Activated CD4-positive, alpha-beta T cell treated with anti-CD3 and anti-CD28 coated beads, Interleukin-2, amount 10 ng/mL, durations not matched to agents 24 days and 14 days (primary cell): ENCODE measurements at regions not wholly inside any gene's neighbourhood (a gene's known extent, or its start where the extent isn't known, plus 50 kb on each side); places are given as distances from the start of the nearest gene placed in this dataset.

Experiments
- DNase-seq: peaks from one replicate; pipeline ENCODE4 v3.0.0; 2022
- H3K27ac Mint-ChIP-seq: one replicate; pipeline ENCODE4 v1.8.0; 2022; ENCODE audit warnings: mild to moderate bottlenecking, mixed read lengths
- H3K27me3 Mint-ChIP-seq: one replicate; pipeline ENCODE4 v1.8.0; 2022; ENCODE audit warnings: mixed read lengths
- H3K36me3 Mint-ChIP-seq: one replicate; pipeline ENCODE4 v1.8.0; 2022; ENCODE audit warnings: low read depth, mild to moderate bottlenecking, mixed read lengths
- H3K4me1 Mint-ChIP-seq: one replicate; pipeline ENCODE4 v1.8.0; 2021; ENCODE audit warnings: mixed read lengths
- H3K4me3 Mint-ChIP-seq: one replicate; pipeline ENCODE4 v1.8.0; 2022; ENCODE audit warnings: mild to moderate bottlenecking, moderate library complexity, mixed read lengths
- H3K9me3 Mint-ChIP-seq: one replicate; pipeline ENCODE4 v1.8.0; 2021; ENCODE audit warnings: mixed read lengths
- intact Hi-C: fragments of 100-400 bp; cut with micrococcal nuclease; formaldehyde crosslinking; loops from one replicate; pipeline ENCODE4 v1.15.1; 2023

DNA sequence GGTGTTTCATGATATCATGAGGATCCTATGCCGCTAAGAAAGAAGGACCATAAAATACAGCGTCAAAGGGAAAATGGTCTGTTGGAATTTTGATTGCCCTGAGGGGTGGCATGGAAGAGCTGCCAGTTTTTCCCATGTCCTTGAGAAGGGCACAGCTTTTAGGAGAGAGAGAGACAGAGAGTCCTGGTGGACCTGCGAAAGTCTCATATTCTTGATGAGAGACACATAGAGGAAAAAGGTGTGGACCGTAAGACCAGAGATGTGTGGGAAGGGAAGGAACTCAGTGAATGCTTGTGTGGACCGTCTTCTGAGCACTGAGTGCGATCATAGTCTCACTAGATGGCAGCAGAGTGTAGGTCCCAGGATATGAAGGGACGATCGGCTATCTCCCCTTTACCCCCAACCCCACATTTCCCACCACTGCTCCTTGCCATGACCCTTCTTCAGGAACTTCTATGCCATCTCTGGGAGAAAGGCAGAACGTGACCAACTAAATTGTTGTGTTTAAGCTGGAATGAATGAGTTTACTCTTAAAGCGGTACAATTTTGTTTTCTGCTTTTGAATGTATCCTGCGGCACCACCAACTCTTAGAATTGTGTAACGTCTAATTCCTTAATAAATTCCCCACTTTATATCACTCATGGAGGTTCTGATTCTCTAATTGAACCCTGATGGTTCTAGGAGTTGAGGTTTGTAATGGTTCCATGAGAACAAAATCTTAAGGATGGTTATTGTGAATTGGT is 117.7 kb downstream of the CTH start:
- intact Hi-C loops: loop anchor here (1.0 kb wide), 1 partner anchor 522 kb away; no protein-coding TSS in a partner anchor
- DNase-seq: peak; percentile 61
- Mint-ChIP-seq H3K27me3 (peaks cover 28% of the 10 kb centered on the region), H3K4me1 (peaks cover 2% of the 10 kb centered on the region), H3K36me3 (no peaks in the 10 kb centered on the region), H3K27ac (no peak overlapping the region), H3K4me3 (no peak overlapping the region), H3K9me3 (no peaks in the 10 kb centered on the region)

- Mint-ChIP-seq H3K36me3 (no peaks in the 10 kb centered on the region), H3K4me1 (no peaks in the 10 kb centered on the region), H3K9me3 (no peaks in the 10 kb centered on the region), H3K4me3 (no peak overlapping the region), H3K27me3 (peaks cover 16% of the 10 kb centered on the region), H3K27ac (no peak overlapping the region)
- no peak for DNase-seq
- intact Hi-C loops: no loop called here
These were observed 125.8 kb downstream of the CTH start for GRCh38 chr1:70536708-70537366.

DNA sequence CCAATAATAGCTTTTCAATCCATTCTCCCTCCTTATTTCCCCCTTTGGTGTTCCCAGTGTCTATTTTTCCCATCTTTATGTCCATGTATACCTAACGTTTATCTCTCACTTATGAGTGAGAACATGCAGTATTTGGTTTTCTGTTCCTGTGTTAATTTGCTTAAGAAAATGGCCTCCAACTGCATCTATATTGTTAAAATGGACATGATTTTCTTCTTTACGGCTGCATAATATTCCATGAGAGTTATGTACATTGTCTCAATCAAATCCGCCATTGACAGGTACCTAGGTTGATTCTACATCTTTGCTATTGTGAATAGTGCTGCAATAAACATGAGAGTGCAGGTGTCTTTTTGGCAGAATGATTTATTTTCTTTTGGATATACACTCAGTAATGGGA is 126.7 kb downstream of the CTH start:
- Mint-ChIP-seq H3K36me3 (no peaks in the 10 kb centered on the region), H3K9me3 (no peaks in the 10 kb centered on the region), H3K4me1 (no peaks in the 10 kb centered on the region), H3K4me3 (no peak overlapping the region), H3K27ac (no peak overlapping the region), H3K27me3 (peaks cover 16% of the 10 kb centered on the region)
- intact Hi-C loops: no loop called here
- DNase-seq: no peak

DNA sequence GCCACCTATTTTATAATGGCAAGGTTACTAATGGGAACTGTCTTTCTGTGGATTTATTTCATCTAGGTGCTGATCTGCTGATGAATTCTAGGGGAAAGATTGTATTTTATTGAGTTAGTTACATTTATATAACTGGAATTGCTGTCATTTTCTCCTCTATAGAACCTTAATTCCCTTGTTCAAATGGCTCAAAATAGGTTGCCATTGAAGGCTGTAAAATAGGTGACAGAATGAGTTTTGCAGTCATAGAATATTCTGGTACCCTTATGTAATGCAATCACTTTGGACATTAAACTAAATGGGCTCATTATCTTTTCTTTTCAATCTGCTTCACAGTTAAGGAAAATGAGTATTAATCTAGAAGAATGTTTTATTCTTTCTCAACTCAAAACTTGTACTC is 131.0 kb downstream of the CTH start:
- Mint-ChIP-seq H3K27me3 (peaks cover 7% of the 10 kb centered on the region), H3K4me1 (no peaks in the 10 kb centered on the region), H3K9me3 (no peaks in the 10 kb centered on the region), H3K27ac (no peak overlapping the region), H3K36me3 (no peaks in the 10 kb centered on the region), H3K4me3 (no peak overlapping the region)
- no peak for DNase-seq
- intact Hi-C loops: no loop called here

GRCh38 chr1:70542856-70543255 is 131.8 kb downstream of the CTH start:
- DNase-seq: no peak
- no peaks in the 10 kb centered on the region for H3K4me1 Mint-ChIP-seq
- H3K9me3 Mint-ChIP-seq: no peaks in the 10 kb centered on the region
- no peak overlapping the region for H3K4me3 Mint-ChIP-seq
- peaks cover 6% of the 10 kb centered on the region for H3K27me3 Mint-ChIP-seq
- intact Hi-C loops: no loop called here
- H3K27ac Mint-ChIP-seq: no peak overlapping the region
- H3K36me3 Mint-ChIP-seq: no peaks in the 10 kb centered on the region

GRCh38 chr1:70546726-70547125 is 135.7 kb downstream of the CTH start:
- Mint-ChIP-seq H3K4me3 (no peak overlapping the region), H3K9me3 (no peaks in the 10 kb centered on the region), H3K36me3 (no peaks in the 10 kb centered on the region), H3K27me3 (no peaks in the 10 kb centered on the region), H3K4me1 (no peaks in the 10 kb centered on the region), H3K27ac (no peak overlapping the region)
- intact Hi-C loops: no loop called here
- no peak for DNase-seq

DNA sequence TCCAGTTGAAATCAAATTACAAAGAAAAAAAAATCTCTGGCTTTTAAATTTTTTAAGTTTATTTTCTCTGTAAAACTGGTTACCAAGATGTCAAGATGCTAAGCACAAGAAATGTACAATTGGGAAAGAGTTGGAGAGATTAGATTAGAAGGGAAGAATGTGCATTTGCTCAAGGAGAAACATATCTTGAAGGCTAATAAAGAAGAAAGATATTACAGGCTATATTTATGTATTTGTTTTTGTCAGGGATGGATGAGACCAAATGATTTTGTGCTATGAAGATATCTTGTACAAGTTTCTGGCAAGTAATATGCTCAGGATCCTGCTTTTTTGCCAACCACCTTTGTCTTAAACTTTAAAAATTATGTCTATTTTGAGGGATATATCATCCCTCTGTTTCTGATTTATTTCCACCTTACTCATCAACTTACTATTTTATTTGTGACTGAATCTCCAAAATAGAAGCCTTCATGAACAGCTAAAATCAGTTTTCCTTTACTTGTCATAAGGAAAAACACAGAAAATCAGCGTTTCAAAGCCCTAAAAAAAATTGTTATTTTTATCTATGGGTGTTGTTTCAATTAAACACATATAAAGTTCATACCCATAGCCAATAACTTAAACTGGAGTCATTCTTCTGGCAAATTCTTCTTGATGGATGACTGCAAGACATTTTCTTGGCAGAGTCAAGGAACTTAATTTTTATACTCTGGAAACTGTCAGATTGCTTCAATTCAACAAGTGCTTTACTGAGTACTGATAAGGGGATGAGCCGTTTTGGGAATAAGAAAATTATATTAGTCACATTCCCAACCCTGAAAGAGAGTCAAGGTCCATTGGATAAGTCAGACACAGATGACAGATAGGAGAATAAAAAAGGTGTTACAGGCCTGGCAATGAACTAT is 141.8 kb downstream of the CTH start:
- no peaks in the 10 kb centered on the region for H3K9me3 Mint-ChIP-seq
- no peaks in the 10 kb centered on the region for H3K4me1 Mint-ChIP-seq
- H3K36me3 Mint-ChIP-seq: no peaks in the 10 kb centered on the region
- DNase-seq: no peak
- H3K27ac Mint-ChIP-seq: no peak overlapping the region
- no peak overlapping the region for H3K4me3 Mint-ChIP-seq
- intact Hi-C loops: no loop called here
- H3K27me3 Mint-ChIP-seq: peaks cover 8% of the 10 kb centered on the region

GRCh38 chr1:70553567-70553956 is 142.5 kb downstream of the CTH start:
- H3K4me3 Mint-ChIP-seq: no peak overlapping the region
- H3K27ac Mint-ChIP-seq: no peak overlapping the region
- no peaks in the 10 kb centered on the region for H3K9me3 Mint-ChIP-seq
- no peak for DNase-seq
- H3K36me3 Mint-ChIP-seq: no peaks in the 10 kb centered on the region
- intact Hi-C loops: no loop called here
- peaks cover 8% of the 10 kb centered on the region for H3K27me3 Mint-ChIP-seq
- no peaks in the 10 kb centered on the region for H3K4me1 Mint-ChIP-seq

GRCh38 chr1:70554341-70554740 is 143.3 kb downstream of the CTH start:
- intact Hi-C loops: no loop called here
- Mint-ChIP-seq H3K27me3 (peaks cover 8% of the 10 kb centered on the region), H3K4me1 (no peaks in the 10 kb centered on the region), H3K9me3 (no peaks in the 10 kb centered on the region), H3K36me3 (no peaks in the 10 kb centered on the region), H3K27ac (no peak overlapping the region), H3K4me3 (no peak overlapping the region)
- DNase-seq: no peak

- no peak overlapping the region for H3K27ac Mint-ChIP-seq
- H3K9me3 Mint-ChIP-seq: no peaks in the 10 kb centered on the region
- DNase-seq: no peak
- intact Hi-C loops: no loop called here
- no peaks in the 10 kb centered on the region for H3K36me3 Mint-ChIP-seq
- no peaks in the 10 kb centered on the region for H3K4me1 Mint-ChIP-seq
- H3K4me3 Mint-ChIP-seq: no peak overlapping the region
- H3K27me3 Mint-ChIP-seq: peaks cover 8% of the 10 kb centered on the region
These were observed 145.5 kb downstream of the CTH start for GRCh38 chr1:70556541-70556940.

DNA sequence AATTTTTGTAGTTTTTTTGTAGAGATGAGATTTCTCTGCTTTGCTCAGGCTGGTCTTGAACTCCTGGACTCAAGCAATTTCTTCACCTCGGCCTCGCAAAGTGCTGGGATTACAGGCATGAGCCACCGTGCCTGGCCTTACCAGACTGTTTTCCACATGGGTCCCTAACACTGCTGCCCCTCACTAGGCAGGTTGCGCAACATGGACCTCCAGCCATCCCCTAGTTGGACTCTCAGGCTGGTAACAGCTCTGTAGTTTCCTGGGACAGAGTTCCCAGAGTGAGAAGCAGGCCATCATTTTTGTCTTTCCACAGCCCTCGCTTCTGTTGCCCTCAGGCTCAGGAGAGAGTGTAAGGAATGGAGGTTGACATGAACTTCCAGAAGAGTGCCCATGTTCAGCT is 156.1 kb downstream of the CTH start:
- no peak for DNase-seq
- no peaks in the 10 kb centered on the region for H3K4me1 Mint-ChIP-seq
- H3K9me3 Mint-ChIP-seq: no peaks in the 10 kb centered on the region
- peaks cover 8% of the 10 kb centered on the region for H3K27me3 Mint-ChIP-seq
- no peak overlapping the region for H3K27ac Mint-ChIP-seq
- no peak overlapping the region for H3K4me3 Mint-ChIP-seq
- intact Hi-C loops: no loop called here
- no peaks in the 10 kb centered on the region for H3K36me3 Mint-ChIP-seq

DNA sequence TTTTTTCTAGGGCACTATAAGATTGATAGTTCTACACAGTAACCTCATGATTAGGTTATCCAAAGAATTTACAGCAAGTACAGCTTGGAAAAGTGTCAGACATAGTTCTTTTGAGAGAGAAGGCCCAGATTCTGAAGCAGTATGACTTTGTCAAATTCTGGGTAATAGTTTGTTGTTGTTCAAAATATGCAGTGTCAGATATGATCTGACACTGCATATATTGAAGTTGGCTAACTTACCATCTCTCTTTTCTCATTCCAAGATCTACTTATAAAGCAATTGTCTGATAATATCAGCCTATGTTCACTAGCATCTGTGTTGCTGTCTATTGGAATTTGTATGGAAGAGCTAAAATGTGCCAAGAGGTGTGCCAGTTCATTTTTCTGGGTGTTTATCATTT is 160.1 kb downstream of the CTH start:
- DNase-seq: no peak
- intact Hi-C loops: no loop called here
- H3K4me3 Mint-ChIP-seq: no peak overlapping the region
- H3K27ac Mint-ChIP-seq: no peak overlapping the region
- no peaks in the 10 kb centered on the region for H3K4me1 Mint-ChIP-seq
- H3K27me3 Mint-ChIP-seq: peaks cover 2% of the 10 kb centered on the region
- no peaks in the 10 kb centered on the region for H3K36me3 Mint-ChIP-seq
- H3K9me3 Mint-ChIP-seq: no peaks in the 10 kb centered on the region

GRCh38 chr1:70573317-70573843 is 162.3 kb downstream of the CTH start:
- H3K4me1 Mint-ChIP-seq: no peaks in the 10 kb centered on the region
- no peaks in the 10 kb centered on the region for H3K9me3 Mint-ChIP-seq
- no peak for DNase-seq
- H3K27ac Mint-ChIP-seq: no peak overlapping the region
- intact Hi-C loops: no loop called here
- peaks cover 2% of the 10 kb centered on the region for H3K27me3 Mint-ChIP-seq
- no peak overlapping the region for H3K4me3 Mint-ChIP-seq
- no peaks in the 10 kb centered on the region for H3K36me3 Mint-ChIP-seq

DNA sequence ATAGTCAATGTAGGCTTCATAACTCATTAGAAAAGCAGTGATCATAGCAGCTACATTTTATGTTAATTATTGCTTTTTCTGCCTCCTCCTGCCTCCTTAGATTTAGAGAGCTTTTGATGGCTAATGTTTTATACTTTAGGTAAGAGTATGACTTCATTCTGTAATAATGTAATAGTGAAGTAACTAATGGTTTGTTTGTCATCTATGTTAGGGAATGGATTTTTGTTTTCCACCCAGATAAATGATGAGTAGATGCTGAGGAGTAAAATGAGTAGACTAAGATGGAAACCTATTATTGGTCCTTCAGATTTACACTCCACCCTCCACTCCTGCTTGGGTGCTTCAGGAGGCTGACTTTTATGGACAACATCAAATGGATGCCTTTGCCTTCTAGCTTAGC is 170.6 kb downstream of the CTH start:
- intact Hi-C loops: no loop called here
- Mint-ChIP-seq H3K4me1 (no peaks in the 10 kb centered on the region), H3K9me3 (no peaks in the 10 kb centered on the region), H3K27ac (no peak overlapping the region), H3K4me3 (no peak overlapping the region), H3K27me3 (no peaks in the 10 kb centered on the region), H3K36me3 (no peaks in the 10 kb centered on the region)
- DNase-seq: no peak
